Colonic mucosa (tissue), 4 donors: ENCODE measurements at regions not wholly inside any gene's neighbourhood (a gene's known extent, or its start where the extent isn't known, plus 50 kb on each side); places are given as distances from the start of the nearest gene placed in this dataset.

Source experiments
- DNase-seq: peaks from one replicate; pipeline ENCODE4 v3.0.0-alpha.2; 2020
- H3K27ac ChIP-seq: fragments of 200-600 bp; one replicate; pipeline ENCODE4 v1.8.0; 2021
- H3K27me3 ChIP-seq: fragments of 200-600 bp; one replicate; pipeline ENCODE4 v1.8.0; 2021
- H3K36me3 ChIP-seq: fragments of 200-600 bp; one replicate; pipeline ENCODE4 v1.8.0; 2021
- H3K4me1 ChIP-seq: fragments of 200-600 bp; one replicate; pipeline ENCODE4 v1.8.0; 2021; ENCODE audit warnings: mild to moderate bottlenecking
- H3K4me3 ChIP-seq: fragments of 200-600 bp; one replicate; pipeline ENCODE4 v1.8.0; 2021
- H3K9ac ChIP-seq, 2 donors: one replicate each; pipeline ENCODE4 v1.7.0; 2013; ENCODE audit warnings: control low read depth in 2 of 2, low read depth in 2 of 2, low read length in 2 of 2
- H3K9me3 ChIP-seq: fragments of 200-600 bp; one replicate; pipeline ENCODE4 v1.8.0; 2021
- CTCF ChIP-seq: fragments of 200-600 bp; IDR thresholded peaks from one replicate; pipeline ENCODE4 v1.8.0; 2022; ENCODE audit warnings: antibody characterized with exemption, mild to moderate bottlenecking
- intact Hi-C: fragments of 100-400 bp; cut with DNase I; formaldehyde crosslinking; loops from one replicate; pipeline ENCODE4 v1.14.1; 2022
- donor health status: healthy.
- donor health status: DM: no; HTN: no; CAD: no.
- donor health status: DM: no; HTN: no; CAD: no.

DNA sequence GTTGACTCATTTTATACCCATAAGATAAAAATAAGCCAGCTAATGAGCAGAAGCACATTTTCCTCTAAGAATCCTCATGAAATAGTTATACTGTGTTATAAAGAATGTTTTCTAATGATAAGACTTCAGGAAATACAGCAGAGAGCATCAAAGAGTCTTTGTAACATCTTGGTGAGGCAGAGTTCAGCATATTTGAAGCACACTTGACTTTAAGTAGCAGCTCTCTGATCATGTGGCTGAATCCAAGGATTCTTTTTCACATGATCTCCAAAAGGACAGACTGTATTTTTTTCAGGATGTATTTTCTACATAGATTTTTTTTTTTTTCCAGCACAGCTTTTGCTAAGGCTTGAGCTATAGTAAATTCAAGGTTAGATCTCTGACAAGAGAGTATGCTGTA is 195.1 kb downstream of the SI start:
- Histone ChIP-seq H3K9ac (no peak overlapping the region), H3K4me1 (no peaks in the 10 kb centered on the region), H3K9me3 (no peaks in the 10 kb centered on the region), H3K27me3 (no peaks in the 10 kb centered on the region), H3K4me3 (no peak overlapping the region), H3K36me3 (no peaks in the 10 kb centered on the region), H3K27ac (no peak overlapping the region)
- no peak for TF ChIP-seq CTCF
- DNase-seq: no peak
- intact Hi-C loops: no loop called here

DNA sequence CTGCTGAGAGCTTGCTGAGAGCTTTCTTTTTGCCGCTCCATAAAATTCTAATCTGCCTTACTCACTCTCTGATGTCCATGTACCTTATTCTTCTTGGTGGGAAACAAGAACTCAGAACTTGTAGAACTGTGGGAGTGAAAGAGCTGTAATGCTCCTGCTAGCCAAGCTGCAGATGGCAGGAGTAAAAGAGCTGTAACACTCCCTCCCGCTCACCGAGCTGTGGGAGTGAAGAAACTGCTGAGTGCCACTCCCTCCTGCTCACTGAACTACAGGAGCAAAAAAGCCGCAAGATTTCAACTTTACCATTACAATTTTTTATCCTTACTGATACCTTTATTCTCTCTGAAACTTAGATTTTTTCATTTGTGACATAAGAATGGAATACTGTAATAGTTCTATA is 199.1 kb downstream of the SI start:
- Histone ChIP-seq H3K4me1 (no peaks in the 10 kb centered on the region), H3K27me3 (no peaks in the 10 kb centered on the region), H3K36me3 (no peaks in the 10 kb centered on the region), H3K4me3 (no peak overlapping the region), H3K9ac (no peak overlapping the region), H3K9me3 (no peaks in the 10 kb centered on the region), H3K27ac (no peak overlapping the region)
- intact Hi-C loops: no loop called here
- no peak for TF ChIP-seq CTCF
- no peak for DNase-seq

DNA sequence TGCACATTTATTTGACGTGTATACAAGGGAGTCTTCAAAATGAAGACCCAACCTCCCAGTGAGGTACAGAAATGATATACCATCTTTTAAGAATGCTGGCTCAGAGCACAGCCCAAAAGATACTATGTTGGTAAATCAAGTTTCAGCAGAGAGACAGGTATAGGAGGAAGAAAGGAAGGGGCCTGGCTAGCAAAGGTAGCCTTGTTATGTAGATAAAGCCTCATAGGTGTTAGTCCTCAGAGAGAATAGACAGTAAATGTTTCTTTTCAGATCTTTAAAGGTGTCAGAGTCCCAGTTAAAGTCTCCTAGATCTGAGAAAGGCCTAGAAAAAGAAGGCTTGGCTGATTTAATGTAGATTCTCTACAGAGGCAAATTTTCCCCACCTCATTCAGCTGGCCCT is 213.8 kb downstream of the SI start:
- DNase-seq: no peak
- no peak for TF ChIP-seq CTCF
- Histone ChIP-seq H3K4me1 (no peaks in the 10 kb centered on the region), H3K36me3 (no peaks in the 10 kb centered on the region), H3K27me3 (no peaks in the 10 kb centered on the region), H3K27ac (no peak overlapping the region), H3K9me3 (no peaks in the 10 kb centered on the region), H3K9ac (no peak overlapping the region), H3K4me3 (no peak overlapping the region)
- intact Hi-C loops: no loop called here

- Histone ChIP-seq H3K9ac (no peak overlapping the region), H3K27me3 (no peaks in the 10 kb centered on the region), H3K9me3 (no peaks in the 10 kb centered on the region), H3K27ac (no peak overlapping the region), H3K36me3 (no peaks in the 10 kb centered on the region), H3K4me3 (no peak overlapping the region), H3K4me1 (no peaks in the 10 kb centered on the region)
- DNase-seq: no peak
- intact Hi-C loops: no loop called here
- no peak for TF ChIP-seq CTCF
Observed at GRCh38 chr3:164852866-164853265, 225.4 kb downstream of the SI start.

DNA sequence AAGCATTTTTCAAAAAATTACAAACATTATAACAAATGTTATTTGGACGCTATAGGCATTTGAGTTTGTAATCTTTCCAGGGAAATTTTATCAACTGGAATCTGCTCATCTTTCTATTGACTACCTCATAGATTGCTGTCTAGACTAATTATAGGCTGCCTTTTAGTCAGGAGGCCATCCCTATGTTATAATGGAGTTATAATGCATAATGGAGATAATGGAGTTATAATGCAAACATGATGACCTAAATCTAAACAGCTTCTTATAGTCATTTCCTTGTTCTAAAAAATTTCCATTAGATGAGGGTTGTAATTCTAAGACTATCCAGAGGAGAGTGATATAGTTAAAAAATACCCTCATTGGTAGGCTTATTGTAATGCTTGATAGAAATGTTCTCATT is 226.4 kb downstream of the SI start:
- DNase-seq: no peak
- no peaks in the 10 kb centered on the region for H3K27me3 ChIP-seq
- H3K36me3 ChIP-seq: no peaks in the 10 kb centered on the region
- no peaks in the 10 kb centered on the region for H3K4me1 ChIP-seq
- no peak for TF ChIP-seq CTCF
- no peak overlapping the region for H3K27ac ChIP-seq
- no peaks in the 10 kb centered on the region for H3K9me3 ChIP-seq
- H3K4me3 ChIP-seq: no peak overlapping the region
- H3K9ac ChIP-seq: no peak overlapping the region
- intact Hi-C loops: no loop called here

DNA sequence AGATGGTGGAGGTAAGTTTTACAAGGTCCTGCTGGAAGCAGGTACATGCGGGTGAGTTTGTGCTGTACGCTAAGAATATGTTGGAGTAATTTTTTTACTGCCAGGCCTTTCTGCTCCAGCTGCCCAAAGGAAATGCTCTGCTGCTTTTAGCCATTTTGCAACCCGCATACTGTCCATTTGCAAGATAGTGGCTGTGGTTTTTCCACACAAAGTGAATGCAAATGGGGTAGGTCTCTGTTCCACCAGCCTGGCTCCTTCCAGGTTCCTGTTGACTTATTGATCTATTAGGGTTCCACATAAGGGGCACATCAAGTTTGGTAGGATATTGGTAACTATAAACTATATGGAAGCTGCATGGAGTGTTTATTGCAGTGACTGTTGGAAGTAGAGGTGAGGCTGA is 227.1 kb downstream of the SI start:
- no peak for DNase-seq
- H3K9ac ChIP-seq: no peak overlapping the region
- no peak overlapping the region for H3K27ac ChIP-seq
- intact Hi-C loops: no loop called here
- TF ChIP-seq CTCF: no peak
- H3K27me3 ChIP-seq: no peaks in the 10 kb centered on the region
- no peak overlapping the region for H3K4me3 ChIP-seq
- H3K4me1 ChIP-seq: no peaks in the 10 kb centered on the region
- H3K36me3 ChIP-seq: no peaks in the 10 kb centered on the region
- no peaks in the 10 kb centered on the region for H3K9me3 ChIP-seq
